OCI-LY1 (cell line): ENCODE measurements at regions not wholly inside any gene's neighbourhood (a gene's known extent, or its start where the extent isn't known, plus 50 kb on each side); places are given as distances from the start of the nearest gene placed in this dataset.
"Not testable (repeated sequence)": the region's sequence is repeated elsewhere in the genome, so short reads cannot be mapped to it uniquely, and the experiment has no call there.

Experiments used
- H2AFZ ChIP-seq: fragments of 200-600 bp; sonication (generic), shearing (Covaris generic); 2 replicates; pipeline ENCODE4 v1.6.0; 2014; ENCODE audit warnings: antibody characterized with exemption, mild to moderate bottlenecking, low read length
- H3F3A ChIP-seq: fragments of 200-600 bp; sonication (generic), shearing (Covaris generic); 2 replicates; pipeline ENCODE4 v1.6.0; 2014; ENCODE audit warnings: mild to moderate bottlenecking, antibody characterized with exemption, low read length, moderate library complexity; ENCODE audit not compliant: insufficient read depth
- H3K27ac ChIP-seq: fragments of 200-600 bp; sonication (generic); 2 replicates; pipeline ENCODE4 v1.5.1; 2014; ENCODE audit warnings: low read length, mixed run types, mild to moderate bottlenecking, low read depth; ENCODE audit not compliant: poor library complexity, severe bottlenecking
- H3K27me3 ChIP-seq: fragments of 200-600 bp; sonication (generic); 2 replicates; pipeline ENCODE4 v1.6.0; 2014; ENCODE audit warnings: antibody characterized with exemption, mild to moderate bottlenecking, low read length, moderate library complexity; ENCODE audit not compliant: insufficient read depth
- H3K36me3 ChIP-seq: fragments of 200-600 bp; sonication (generic); 2 replicates; pipeline ENCODE4 v1.6.1; 2014; ENCODE audit warnings: mild to moderate bottlenecking, antibody characterized with exemption, low read length, moderate library complexity, mixed read lengths; ENCODE audit not compliant: insufficient read depth
- H3K4me1 ChIP-seq: fragments of 200-600 bp; sonication (generic); 2 replicates; pipeline ENCODE4 v1.5.1; 2014; ENCODE audit warnings: mild to moderate bottlenecking, low read length, moderate library complexity; ENCODE audit not compliant: insufficient read depth, severe bottlenecking
- H3K4me2 ChIP-seq: fragments of 200-600 bp; sonication (generic), shearing (Covaris generic); 2 replicates; pipeline ENCODE4 v1.6.1; 2014; ENCODE audit warnings: low read length
- H3K4me3 ChIP-seq: fragments of 200-600 bp; sonication (generic); 2 replicates; pipeline ENCODE4 v1.5.1; 2014; ENCODE audit warnings: low read length, low read depth, mild to moderate bottlenecking, mixed read lengths; ENCODE audit not compliant: poor library complexity, severe bottlenecking
- H3K79me2 ChIP-seq: fragments of 200-600 bp; shearing (Covaris generic); 2 replicates; pipeline ENCODE4 v1.6.1; 2016; ENCODE audit warnings: mixed run types, low read length, mixed read lengths; ENCODE audit not compliant: insufficient read depth
- H3K9ac ChIP-seq: fragments of 200-600 bp; sonication (generic), shearing (Covaris generic); 2 replicates; pipeline ENCODE4 v1.6.1; 2014; ENCODE audit warnings: mild to moderate bottlenecking, low read length, mixed read lengths
- H3K9me2 ChIP-seq: fragments of 200-600 bp; sonication (generic), shearing (Covaris generic); 2 replicates; pipeline ENCODE4 v1.6.1; 2014; ENCODE audit warnings: low read depth, mild to moderate bottlenecking, low read length, mixed read lengths
- H3K9me3 ChIP-seq: fragments of 200-600 bp; shearing (Covaris generic); 2 replicates; pipeline ENCODE4 v1.6.1; 2014; ENCODE audit warnings: low read length, mixed read lengths
- H4K20me1 ChIP-seq: fragments of 200-600 bp; sonication (generic), shearing (Covaris generic); 2 replicates; pipeline ENCODE4 v1.6.0; 2016; ENCODE audit warnings: mild to moderate bottlenecking, low read length; ENCODE audit not compliant: insufficient read depth
- CTCF ChIP-seq: fragments of 200-600 bp; sonication (generic), shearing (Covaris generic); IDR thresholded peaks from 2 replicates; pipeline ENCODE4 v1.5.1; 2017; ENCODE audit warnings: mild to moderate bottlenecking, antibody characterized with exemption, low read length, moderate library complexity, mixed read lengths
- EZH2 ChIP-seq: fragments of 200-600 bp; sonication (generic), shearing (Covaris generic); IDR thresholded peaks from 2 replicates; pipeline ENCODE4 v1.8.0; 2017; ENCODE audit warnings: borderline replicate concordance, mixed run types, mild to moderate bottlenecking, antibody characterized with exemption, low read length, moderate library complexity, mixed read lengths

DNA sequence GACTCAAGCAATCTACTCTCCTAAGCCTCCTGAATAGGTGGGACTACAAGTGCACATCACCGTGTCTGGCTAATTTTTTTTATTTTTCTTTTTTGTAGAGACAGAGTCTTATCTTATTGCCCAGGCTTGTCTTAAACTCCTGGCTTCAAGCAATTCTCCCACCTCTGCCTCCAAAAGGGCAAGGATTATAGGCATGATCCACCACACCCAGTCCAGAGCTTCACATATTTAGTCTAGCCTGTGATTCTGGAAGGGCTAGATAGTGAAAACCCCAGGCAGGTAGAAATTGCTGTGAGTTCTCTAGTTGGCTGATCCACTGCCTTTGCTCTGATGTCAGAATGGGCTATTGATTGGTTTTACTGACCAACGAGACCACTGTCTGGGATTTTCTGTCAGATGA, 854.6 kb upstream of the MIR17HG start:
- Histone ChIP-seq H3K36me3 (no peaks in the 10 kb centered on the region), H3K9ac (no peak overlapping the region), H3K27ac (no peak overlapping the region), H3K4me3 (no peak overlapping the region), H2AFZ (no peak overlapping the region), H3K79me2 (no peaks in the 10 kb centered on the region; the same call in 1 of the 2 replicates), H3F3A (no peaks in the 10 kb centered on the region), H4K20me1 (no peaks in the 10 kb centered on the region), H3K4me2 (no peak overlapping the region), H3K9me2 (no peaks in the 10 kb centered on the region), H3K27me3 (no peaks in the 10 kb centered on the region), H3K4me1 (no peaks in the 10 kb centered on the region), H3K9me3 (no peaks in the 10 kb centered on the region)
- no peak for TF ChIP-seq CTCF
- TF ChIP-seq EZH2, result no peak

- H3K36me3 ChIP-seq, result no peaks in the 10 kb centered on the region
- TF ChIP-seq EZH2 (no peak), CTCF (no peak)
- no peak overlapping the region for H3K4me2 ChIP-seq
- H3K79me2 ChIP-seq, result no peaks in the 10 kb centered on the region; the same call in 1 of the 2 replicates
- H3K4me1 ChIP-seq, result no peaks in the 10 kb centered on the region
- no peak overlapping the region for H3K27ac ChIP-seq
- H4K20me1 ChIP-seq, result no peaks in the 10 kb centered on the region
- no peaks in the 10 kb centered on the region for H3F3A ChIP-seq
- no peak overlapping the region for H3K4me3 ChIP-seq
- H2AFZ ChIP-seq, result no peak overlapping the region
- no peaks in the 10 kb centered on the region for H3K9me2 ChIP-seq
- no peaks in the 10 kb centered on the region for H3K9me3 ChIP-seq
- no peaks in the 10 kb centered on the region for H3K27me3 ChIP-seq
- no peak overlapping the region for H3K9ac ChIP-seq
Observed at GRCh38 chr13:90493667-90494066, 853.8 kb upstream of the MIR17HG start.

DNA sequence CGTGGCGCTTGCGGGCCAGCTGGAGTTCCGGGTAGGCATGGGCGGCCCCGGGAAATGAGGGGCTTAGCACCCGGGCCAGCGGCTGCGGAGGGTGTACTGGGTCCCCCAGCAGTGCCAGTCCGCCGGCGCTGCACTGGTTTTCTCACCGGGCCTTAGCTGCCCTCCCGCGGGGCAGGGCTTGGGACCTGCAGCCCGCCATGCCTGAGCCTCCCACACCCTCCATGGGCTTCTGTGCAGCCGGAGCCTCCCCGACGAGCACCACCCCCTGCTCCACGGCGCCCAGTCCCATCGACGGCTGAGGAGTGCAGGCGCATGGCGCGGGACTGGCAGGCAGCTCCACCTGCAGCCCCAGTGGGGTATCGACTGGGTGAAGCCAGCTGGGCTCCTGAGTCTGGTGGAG, 852.6 kb upstream of the MIR17HG start:
- H3K9ac ChIP-seq, H4K20me1 ChIP-seq, H3F3A ChIP-seq, H3K4me1 ChIP-seq, H3K27me3 ChIP-seq, H3K4me3 ChIP-seq, H3K9me2 ChIP-seq, H2AFZ ChIP-seq, H3K4me2 ChIP-seq, H3K79me2 ChIP-seq, H3K9me3 ChIP-seq, H3K36me3 ChIP-seq, H3K27ac ChIP-seq: not testable (repeated sequence)

GRCh38 chr13:90498096-90498495, 849.4 kb upstream of the MIR17HG start:
- H3K79me2 ChIP-seq, result no peaks in the 10 kb centered on the region
- H3K36me3 ChIP-seq, result no peaks in the 10 kb centered on the region
- no peaks in the 10 kb centered on the region for H3K4me1 ChIP-seq
- H3K4me3 ChIP-seq, result no peak overlapping the region
- no peaks in the 10 kb centered on the region for H3K9me3 ChIP-seq
- H3K27me3 ChIP-seq, result no peaks in the 10 kb centered on the region
- no peaks in the 10 kb centered on the region for H3K9me2 ChIP-seq
- H4K20me1 ChIP-seq, result no peaks in the 10 kb centered on the region
- TF ChIP-seq EZH2 (no peak), CTCF (no peak)
- no peaks in the 10 kb centered on the region for H3F3A ChIP-seq
- no peak overlapping the region for H2AFZ ChIP-seq
- H3K27ac ChIP-seq, result no peak overlapping the region
- no peak overlapping the region for H3K4me2 ChIP-seq
- no peak overlapping the region for H3K9ac ChIP-seq
